Suprapubic skin (tissue), 4 donors: ENCODE measurements at regions not wholly inside any gene's neighbourhood (a gene's known extent, or its start where the extent isn't known, plus 50 kb on each side); places are given as distances from the start of the nearest gene placed in this dataset.
A peak's percentile ranks its signal among the peaks of the same experiment; 100 is the strongest.

Source experiments
- DNase-seq, 2 donors: peaks; one replicate each; pipeline ENCODE4 v3.0.0-alpha.2; 2019; ENCODE audit warnings: low spot score in 2 of 2
- H3K27ac ChIP-seq: fragments of 200-600 bp; sonication (generic); one replicate; pipeline ENCODE4 v1.5.1; 2019
- H3K27me3 ChIP-seq: fragments of 200-600 bp; sonication (generic); one replicate; pipeline ENCODE4 v1.5.1; 2019
- H3K36me3 ChIP-seq: fragments of 200-600 bp; sonication (generic); one replicate; pipeline ENCODE4 v1.5.1; 2019
- H3K4me1 ChIP-seq: fragments of 200-600 bp; sonication (generic); one replicate; pipeline ENCODE4 v1.5.1; 2019
- H3K4me3 ChIP-seq: fragments of 200-600 bp; sonication (generic); one replicate; pipeline ENCODE4 v1.5.1; 2019; ENCODE audit warnings: mild to moderate bottlenecking
- H3K9me3 ChIP-seq: fragments of 200-600 bp; sonication (generic); one replicate; pipeline ENCODE4 v1.5.1; 2019
- CTCF ChIP-seq, 2 donors: fragments of 200-600 bp in 1 of 2; fragments of 450-650 bp in 1 of 2; sonication (generic) in 1 of 2; IDR thresholded peaks; one replicate each; pipeline ENCODE4 v1.5.1; 2016 to 2019; ENCODE audit warnings: antibody characterized with exemption in 2 of 2, mild to moderate bottlenecking in 1 of 2, moderate library complexity in 1 of 2
- EP300 ChIP-seq: sonication (generic); formaldehyde crosslinking; IDR thresholded peaks from one replicate; pipeline ENCODE4 v1.6.1; 2017; ENCODE audit warnings: antibody characterized with exemption
- POLR2A ChIP-seq, 2 donors: fragments of 450-650 bp; IDR thresholded peaks; one replicate each; pipeline ENCODE4 v1.6.1; 2017; ENCODE audit warnings: antibody characterized with exemption in 2 of 2, mild to moderate bottlenecking in 2 of 2, moderate library complexity in 2 of 2
- POLR2AphosphoS5 ChIP-seq, 3 donors: sonication (generic); formaldehyde crosslinking; IDR thresholded peaks; one replicate each; pipeline ENCODE4 v1.6.1; 2017; ENCODE audit warnings: antibody characterized with exemption in 3 of 3
- WGBS: methylation state at CpG from one replicate; pipeline ENCODE4 v1.1.5; 2018; 5-methylcytosine and 5-hydroxymethylcytosine counted together

GRCh38 chr2:185130685-185131084 is 532.4 kb downstream of the ZNF804A start:
- H3K4me3 ChIP-seq: no peak overlapping the region
- 91% methylated on average over 4 of the region's 4 CpGs for WGBS
- no peak for DNase-seq
- H3K4me1 ChIP-seq: no peaks in the 10 kb centered on the region
- H3K27ac ChIP-seq: no peak overlapping the region
- TF ChIP-seq POLR2A (IDR thresholded peaks at IDR 0.05) (no peak), CTCF (IDR thresholded peaks at IDR 0.05) (no peak), POLR2AphosphoS5 (IDR thresholded peaks at IDR 0.05) (no peak), EP300 (no peak)
- H3K36me3 ChIP-seq: no peaks in the 10 kb centered on the region
- H3K9me3 ChIP-seq: no peaks in the 10 kb centered on the region
- no peaks in the 10 kb centered on the region for H3K27me3 ChIP-seq

- DNase-seq: peak; percentile 45 to 69
- H3K27ac ChIP-seq: no peak overlapping the region
- H3K27me3 ChIP-seq: no peaks in the 10 kb centered on the region
- no peaks in the 10 kb centered on the region for H3K4me1 ChIP-seq
- no peaks in the 10 kb centered on the region for H3K9me3 ChIP-seq
- no peaks in the 10 kb centered on the region for H3K36me3 ChIP-seq
- WGBS: 90% methylated on average over 7 of the region's 39 CpGs
- H3K4me3 ChIP-seq: no peak overlapping the region
- TF ChIP-seq CTCF (IDR thresholded peaks at IDR 0.05): no peak
- no peak for TF ChIP-seq EP300
- no peak for TF ChIP-seq POLR2A (IDR thresholded peaks at IDR 0.05)
- no peak for TF ChIP-seq POLR2AphosphoS5 (IDR thresholded peaks at IDR 0.05)
Measured at GRCh38 chr2:185132501-185133041, 534.2 kb downstream of the ZNF804A start.

DNA sequence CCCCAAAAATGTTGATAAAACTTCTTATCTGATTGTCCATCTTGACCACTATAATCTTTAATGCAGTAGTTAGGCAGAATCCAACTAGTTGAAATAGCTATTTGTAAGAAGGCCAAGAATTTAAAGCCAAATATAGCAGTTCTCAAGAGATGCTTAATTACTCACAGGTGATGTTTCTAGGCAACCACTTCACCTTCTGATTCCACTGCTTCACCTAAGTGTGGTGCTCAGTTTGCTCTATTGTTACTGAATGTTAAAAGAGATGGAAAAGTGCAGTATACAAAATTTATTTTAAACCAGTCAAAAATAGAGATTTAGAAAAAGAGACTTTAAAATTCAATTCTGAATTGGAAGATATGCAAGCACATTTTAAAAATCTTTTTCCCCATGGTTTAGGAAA is 539.4 kb downstream of the ZNF804A start:
- no peak for TF ChIP-seq POLR2AphosphoS5 (IDR thresholded peaks at IDR 0.05)
- no peak for TF ChIP-seq EP300
- no peak for TF ChIP-seq POLR2A (IDR thresholded peaks at IDR 0.05)
- TF ChIP-seq CTCF (IDR thresholded peaks at IDR 0.05): no peak
- H3K4me3 ChIP-seq: no peak overlapping the region

GRCh38 chr2:185142677-185143076 is 544.3 kb downstream of the ZNF804A start:
- 37% methylated on average over 1 of the region's 1 CpG for WGBS
- TF ChIP-seq POLR2A (IDR thresholded peaks at IDR 0.05) (no peak), EP300 (no peak), POLR2AphosphoS5 (IDR thresholded peaks at IDR 0.05) (no peak), CTCF (IDR thresholded peaks at IDR 0.05) (no peak)
- Histone ChIP-seq H3K4me1 (no peaks in the 10 kb centered on the region), H3K36me3 (no peaks in the 10 kb centered on the region), H3K27me3 (no peaks in the 10 kb centered on the region), H3K27ac (no peak overlapping the region), H3K4me3 (no peak overlapping the region), H3K9me3 (no peaks in the 10 kb centered on the region)
- no peak for DNase-seq

More for the DNA sequence above, 539.4 kb downstream of the ZNF804A start:
- H3K36me3 ChIP-seq: no peaks in the 10 kb centered on the region
- no peak for DNase-seq
- no peaks in the 10 kb centered on the region for H3K4me1 ChIP-seq
- no peak overlapping the region for H3K27ac ChIP-seq
- H3K27me3 ChIP-seq: no peaks in the 10 kb centered on the region
- no peaks in the 10 kb centered on the region for H3K9me3 ChIP-seq

- Histone ChIP-seq H3K4me1 (no peaks in the 10 kb centered on the region), H3K27ac (no peak overlapping the region), H3K36me3 (no peaks in the 10 kb centered on the region), H3K4me3 (no peak overlapping the region), H3K9me3 (no peaks in the 10 kb centered on the region), H3K27me3 (no peaks in the 10 kb centered on the region)
- TF ChIP-seq POLR2A (IDR thresholded peaks at IDR 0.05): no peak
- no peak for TF ChIP-seq POLR2AphosphoS5 (IDR thresholded peaks at IDR 0.05)
- no peak for TF ChIP-seq EP300
- TF ChIP-seq CTCF (IDR thresholded peaks at IDR 0.05): no peak
- 80% methylated on average over 3 of the region's 7 CpGs for WGBS
- no peak for DNase-seq
Measured at GRCh38 chr2:185144159-185144919, 546.0 kb downstream of the ZNF804A start.
